Vagina (tissue), 2 donors: ENCODE measurements at regions not wholly inside any gene's neighbourhood (a gene's known extent, or its start where the extent isn't known, plus 50 kb on each side); places are given as distances from the start of the nearest gene placed in this dataset.

Source experiments
- DNase-seq, 2 donors: peaks; one replicate each; pipeline ENCODE4 v3.0.0-alpha.2; 2017; ENCODE audit errors: extremely low spot score in 2 of 2
- H3K27ac ChIP-seq: fragments of 200-600 bp; sonication (generic); one replicate; pipeline ENCODE4 v1.5.1; 2019
- H3K27me3 ChIP-seq: fragments of 200-600 bp; sonication (generic); one replicate; pipeline ENCODE4 v1.5.1; 2019
- H3K36me3 ChIP-seq, 2 donors: fragments of 200-600 bp; sonication (generic); one replicate each; pipeline ENCODE4 v1.5.1; 2017 to 2019
- H3K4me1 ChIP-seq: fragments of 200-600 bp; sonication (generic); one replicate; pipeline ENCODE4 v1.5.1; 2019
- H3K4me3 ChIP-seq, 2 donors: fragments of 200-600 bp; sonication (generic); 1 replicate in 1 of 2; 2 replicates in 1 of 2; pipeline ENCODE4 v1.5.1; 2016 to 2019
- H3K9me3 ChIP-seq: fragments of 200-600 bp; sonication (generic); one replicate; pipeline ENCODE4 v1.5.1; 2019
- POLR2A ChIP-seq, 2 donors: fragments of 450-650 bp; IDR thresholded peaks; one replicate each; pipeline ENCODE4 v1.6.1; 2017; ENCODE audit warnings: antibody characterized with exemption in 2 of 2, mild to moderate bottlenecking in 2 of 2, moderate library complexity in 2 of 2
- POLR2AphosphoS5 ChIP-seq, 2 donors: sonication (generic); formaldehyde crosslinking; IDR thresholded peaks; one replicate each; pipeline ENCODE4 v1.9.0; 2017; ENCODE audit warnings: antibody characterized with exemption in 2 of 2, mild to moderate bottlenecking in 2 of 2, low read depth in 1 of 2; ENCODE audit not compliant: insufficient read depth in 1 of 2
- intact Hi-C: fragments of 100-400 bp; cut with DNase I; formaldehyde crosslinking; loops from one replicate; pipeline ENCODE4 v1.15.1; 2023
- TF ChIP-seq, protein P1 (sequence below), 3 experiments: fragments of 450-650 bp in 2 of 3; fragments of 200-600 bp in 1 of 3; sonication (generic) in 1 of 3; IDR thresholded peaks; one replicate each; pipeline ENCODE4 v1.5.1; 2017 to 2019; ENCODE audit warnings: antibody characterized with exemption in 3 of 3, mild to moderate bottlenecking in 2 of 3, moderate library complexity in 2 of 3

DNA sequence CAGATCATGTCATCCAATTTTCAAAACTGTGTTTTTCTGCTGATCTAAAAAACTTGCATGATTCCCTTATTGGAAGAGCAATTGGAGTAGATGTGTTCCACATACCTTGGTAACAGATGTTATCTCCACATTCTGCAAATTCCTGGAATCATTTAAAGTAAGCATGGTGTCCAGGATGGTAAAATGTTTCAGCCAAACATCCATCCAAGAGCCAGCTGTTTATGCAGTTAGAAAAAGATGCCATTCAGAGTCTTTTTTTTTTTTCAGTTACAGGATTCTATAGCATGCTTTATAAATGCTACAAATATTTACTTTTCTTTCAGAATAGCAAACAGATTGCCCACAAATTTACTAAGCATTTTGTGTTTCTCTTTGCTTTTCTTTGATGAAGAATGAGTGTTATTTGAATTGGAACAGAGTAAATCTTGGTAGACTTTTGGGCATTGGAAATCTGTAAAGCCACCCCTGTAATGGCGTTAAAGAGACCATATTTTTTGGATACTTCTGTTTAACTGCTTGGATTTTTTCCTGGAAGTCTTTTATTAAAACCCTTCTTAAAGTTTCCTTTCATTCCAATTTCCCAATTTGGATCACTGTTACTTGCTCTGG lies 149.8 kb downstream of the GNAT3 start:
- Histone ChIP-seq H3K27me3 (no peaks in the 10 kb centered on the region), H3K9me3 (no peaks in the 10 kb centered on the region), H3K4me3 (no peak overlapping the region), H3K4me1 (no peaks in the 10 kb centered on the region), H3K36me3 (no peaks in the 10 kb centered on the region), H3K27ac (no peak overlapping the region)
- intact Hi-C loops = no loop called here
- DNase-seq = no peak
- TF ChIP-seq POLR2AphosphoS5 (IDR thresholded peaks at IDR 0.05; ENCODE audit: insufficient read depth in 1 of 2, low read depth in 1 of 2) = no peak
- TF ChIP-seq, protein P1, sequence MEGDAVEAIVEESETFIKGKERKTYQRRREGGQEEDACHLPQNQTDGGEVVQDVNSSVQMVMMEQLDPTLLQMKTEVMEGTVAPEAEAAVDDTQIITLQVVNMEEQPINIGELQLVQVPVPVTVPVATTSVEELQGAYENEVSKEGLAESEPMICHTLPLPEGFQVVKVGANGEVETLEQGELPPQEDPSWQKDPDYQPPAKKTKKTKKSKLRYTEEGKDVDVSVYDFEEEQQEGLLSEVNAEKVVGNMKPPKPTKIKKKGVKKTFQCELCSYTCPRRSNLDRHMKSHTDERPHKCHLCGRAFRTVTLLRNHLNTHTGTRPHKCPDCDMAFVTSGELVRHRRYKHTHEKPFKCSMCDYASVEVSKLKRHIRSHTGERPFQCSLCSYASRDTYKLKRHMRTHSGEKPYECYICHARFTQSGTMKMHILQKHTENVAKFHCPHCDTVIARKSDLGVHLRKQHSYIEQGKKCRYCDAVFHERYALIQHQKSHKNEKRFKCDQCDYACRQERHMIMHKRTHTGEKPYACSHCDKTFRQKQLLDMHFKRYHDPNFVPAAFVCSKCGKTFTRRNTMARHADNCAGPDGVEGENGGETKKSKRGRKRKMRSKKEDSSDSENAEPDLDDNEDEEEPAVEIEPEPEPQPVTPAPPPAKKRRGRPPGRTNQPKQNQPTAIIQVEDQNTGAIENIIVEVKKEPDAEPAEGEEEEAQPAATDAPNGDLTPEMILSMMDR (IDR thresholded peaks at IDR 0.05) = no peak
- TF ChIP-seq POLR2A (IDR thresholded peaks at IDR 0.05) = no peak

DNA sequence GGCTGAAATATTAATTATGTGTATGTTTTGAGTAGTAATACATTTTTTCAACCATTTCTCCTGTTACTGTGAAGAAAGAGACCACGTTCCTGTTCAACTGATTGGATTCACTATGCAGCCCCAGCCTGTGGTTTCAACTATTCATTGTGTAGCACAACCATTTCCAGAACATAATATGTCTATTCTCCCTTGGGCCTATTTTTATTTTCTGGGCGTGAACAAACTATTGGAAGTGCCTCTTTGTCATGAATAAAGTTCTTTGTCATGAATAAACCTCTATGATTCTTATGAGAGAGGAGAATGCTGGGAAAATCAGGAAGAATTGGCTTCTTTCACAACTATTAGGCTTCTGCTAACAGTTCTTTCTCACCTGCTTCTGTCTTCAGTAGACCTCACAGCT lies 152.4 kb downstream of the GNAT3 start:
- TF ChIP-seq POLR2AphosphoS5 (IDR thresholded peaks at IDR 0.05; ENCODE audit: insufficient read depth in 1 of 2, low read depth in 1 of 2) (no peak), POLR2A (IDR thresholded peaks at IDR 0.05) (no peak)
- TF ChIP-seq, protein P1 (IDR thresholded peaks at IDR 0.05) = no peak
- intact Hi-C loops = no loop called here
- H3K27ac ChIP-seq = no peak overlapping the region
- H3K9me3 ChIP-seq = no peaks in the 10 kb centered on the region
- no peaks in the 10 kb centered on the region for H3K27me3 ChIP-seq
- DNase-seq = no peak
- H3K4me3 ChIP-seq = no peak overlapping the region
- no peaks in the 10 kb centered on the region for H3K36me3 ChIP-seq
- no peaks in the 10 kb centered on the region for H3K4me1 ChIP-seq

DNA sequence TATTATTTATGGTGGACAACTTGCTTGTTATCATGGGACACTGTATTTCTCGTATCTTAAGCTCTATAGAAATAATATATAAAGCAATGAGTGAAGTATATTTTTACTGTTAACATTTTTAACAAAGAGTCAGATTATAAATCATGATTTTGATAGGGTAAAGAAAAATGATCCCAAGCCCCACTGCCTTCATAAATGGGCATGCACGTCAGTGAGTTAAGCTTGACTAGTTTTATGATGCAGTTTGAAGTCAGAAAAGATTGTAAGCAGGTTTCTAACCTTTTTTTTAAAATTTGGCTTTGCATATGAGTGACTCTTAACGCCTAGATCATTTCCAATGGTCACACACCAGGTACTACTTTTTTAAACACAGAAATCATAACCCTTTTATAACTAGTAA lies 152.8 kb downstream of the GNAT3 start:
- no peak overlapping the region for H3K4me3 ChIP-seq
- H3K27ac ChIP-seq = no peak overlapping the region
- no peaks in the 10 kb centered on the region for H3K9me3 ChIP-seq
- intact Hi-C loops = no loop called here
- TF ChIP-seq POLR2A (IDR thresholded peaks at IDR 0.05) = no peak
- TF ChIP-seq, protein P1 (IDR thresholded peaks at IDR 0.05) = no peak
- no peak for TF ChIP-seq POLR2AphosphoS5 (IDR thresholded peaks at IDR 0.05; ENCODE audit: insufficient read depth in 1 of 2, low read depth in 1 of 2)
- DNase-seq = no peak
- H3K27me3 ChIP-seq = no peaks in the 10 kb centered on the region
- H3K36me3 ChIP-seq = no peaks in the 10 kb centered on the region
- no peaks in the 10 kb centered on the region for H3K4me1 ChIP-seq

DNA sequence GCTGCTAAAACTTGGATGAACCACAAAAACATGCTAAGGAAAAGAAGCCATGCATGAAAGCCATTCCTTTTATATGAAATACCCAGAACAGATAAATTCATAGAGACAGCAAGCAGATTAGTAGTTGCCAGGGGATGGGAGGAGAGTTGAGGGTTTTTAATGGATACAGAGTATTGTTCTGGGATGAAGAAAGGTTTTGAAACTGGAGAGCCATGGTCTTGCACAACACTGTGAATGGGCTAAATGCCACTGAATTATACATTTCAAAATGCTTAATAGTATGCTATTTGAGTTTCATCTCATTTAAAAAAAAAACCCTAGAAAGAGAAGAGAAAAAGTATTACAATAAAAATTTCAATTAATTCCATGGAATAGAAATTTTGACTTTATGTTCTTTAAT lies 154.3 kb downstream of the GNAT3 start:
- DNase-seq = no peak
- TF ChIP-seq, protein P1 (IDR thresholded peaks at IDR 0.05) = no peak
- no peak for TF ChIP-seq POLR2A (IDR thresholded peaks at IDR 0.05)
- no peak for TF ChIP-seq POLR2AphosphoS5 (IDR thresholded peaks at IDR 0.05; ENCODE audit: insufficient read depth in 1 of 2, low read depth in 1 of 2)
- intact Hi-C loops = no loop called here
- H3K4me3 ChIP-seq = no peak overlapping the region
- H3K4me1 ChIP-seq = no peaks in the 10 kb centered on the region
- H3K9me3 ChIP-seq = no peaks in the 10 kb centered on the region
- H3K27ac ChIP-seq = no peak overlapping the region
- H3K27me3 ChIP-seq = no peaks in the 10 kb centered on the region
- no peaks in the 10 kb centered on the region for H3K36me3 ChIP-seq

DNA sequence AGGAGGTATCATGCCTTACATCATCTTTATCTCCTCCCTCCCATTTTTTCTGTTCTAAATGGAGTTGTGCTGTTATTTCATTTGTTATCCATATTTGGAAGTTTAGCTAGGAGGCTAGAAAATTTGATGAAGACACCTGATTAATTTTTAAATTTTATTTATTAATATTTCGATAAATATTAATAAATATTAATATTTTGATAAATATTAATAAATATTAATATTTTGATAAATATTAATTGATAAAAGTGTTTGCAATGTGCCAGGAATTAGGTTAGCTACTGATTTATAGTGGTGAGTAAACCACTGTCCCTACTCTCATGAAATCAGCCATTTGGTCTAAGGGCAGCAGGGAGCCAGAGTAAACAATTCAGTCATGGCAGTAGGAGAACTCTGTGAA lies 161.4 kb downstream of the GNAT3 start:
- Histone ChIP-seq H3K4me3 (no peak overlapping the region), H3K27me3 (no peaks in the 10 kb centered on the region), H3K36me3 (no peaks in the 10 kb centered on the region), H3K4me1 (no peaks in the 10 kb centered on the region), H3K9me3 (no peaks in the 10 kb centered on the region), H3K27ac (no peak overlapping the region)
- intact Hi-C loops = no loop called here
- no peak for DNase-seq
- TF ChIP-seq, protein P1 (IDR thresholded peaks at IDR 0.05) = no peak
- TF ChIP-seq POLR2AphosphoS5 (IDR thresholded peaks at IDR 0.05; ENCODE audit: insufficient read depth in 1 of 2, low read depth in 1 of 2) = no peak
- no peak for TF ChIP-seq POLR2A (IDR thresholded peaks at IDR 0.05)
